ENCODE measurements at regions not wholly inside any gene's neighbourhood (a gene's known extent, or its start where the extent isn't known, plus 50 kb on each side); places are given as distances from the start of the nearest gene placed in this dataset.

- no peak for DNase-seq (ENCODE audit: low read depth)
- no peak overlapping the region for H3K4me3 ChIP-seq (ENCODE audit: low read length)
- no peak for TF ChIP-seq CTCF (conservative IDR thresholded peaks at IDR 0.05; ENCODE audit: low read length)
Measured at GRCh38 chr1:199160521-199161318, 521.9 kb downstream of the PTPRC start.

GRCh38 chr1:199161319-199161680, 522.5 kb downstream of the PTPRC start:
- no peak overlapping the region for H3K4me3 ChIP-seq (ENCODE audit: low read length)
- no peak for TF ChIP-seq CTCF (conservative IDR thresholded peaks at IDR 0.05; ENCODE audit: low read length)
- no peak for DNase-seq (ENCODE audit: low read depth)

GRCh38 chr1:199161766-199162303, 523.0 kb downstream of the PTPRC start:
- H3K4me3 ChIP-seq (ENCODE audit: low read length), result no peak overlapping the region
- no peak for DNase-seq (ENCODE audit: low read depth)
- no peak for TF ChIP-seq CTCF (conservative IDR thresholded peaks at IDR 0.05; ENCODE audit: low read length)

GRCh38 chr1:199163267-199163666, 524.4 kb downstream of the PTPRC start:
- no peak for DNase-seq (ENCODE audit: low read depth)
- H3K4me3 ChIP-seq (ENCODE audit: low read length), result no peak overlapping the region
- no peak for TF ChIP-seq CTCF (conservative IDR thresholded peaks at IDR 0.05; ENCODE audit: low read length)

GRCh38 chr1:199163670-199164069, 524.8 kb downstream of the PTPRC start:
- no peak overlapping the region for H3K4me3 ChIP-seq (ENCODE audit: low read length)
- TF ChIP-seq CTCF (conservative IDR thresholded peaks at IDR 0.05; ENCODE audit: low read length), result no peak
- DNase-seq (ENCODE audit: low read depth), result no peak

- H3K4me3 ChIP-seq (ENCODE audit: low read length), result no peak overlapping the region
- DNase-seq (ENCODE audit: low read depth), result no peak
- no peak for TF ChIP-seq CTCF (conservative IDR thresholded peaks at IDR 0.05; ENCODE audit: low read length)
Measured at GRCh38 chr1:199167460-199167859, 528.6 kb downstream of the PTPRC start.

Measured in AG10803 (cell line).